GM12873 (cell line): ENCODE measurements at regions not wholly inside any gene's neighbourhood (a gene's known extent, or its start where the extent isn't known, plus 50 kb on each side); places are given as distances from the start of the nearest gene placed in this dataset.

Source experiments
- CTCF ChIP-seq: IDR thresholded peaks from 2 replicates; pipeline ENCODE4 v1.5.1; 2012; ENCODE audit warnings: low read depth, mild to moderate bottlenecking, moderate library complexity, low read length, control low read depth; ENCODE audit not compliant: insufficient read depth; ENCODE audit errors: missing control alignments

GRCh38 chr10:3325954-3326750, 153.6 kb upstream of the PITRM1 start:
- no peak for TF ChIP-seq CTCF

GRCh38 chr10:3324612-3325038, 152.0 kb upstream of the PITRM1 start:
- TF ChIP-seq CTCF, result no peak

GRCh38 chr10:3323865-3324498, 151.4 kb upstream of the PITRM1 start:
- TF ChIP-seq CTCF, result no peak

- no peak for TF ChIP-seq CTCF
These were observed 148.5 kb upstream of the PITRM1 start for GRCh38 chr10:3321123-3321522.

- TF ChIP-seq CTCF, result no peak
These were observed 147.2 kb upstream of the PITRM1 start for GRCh38 chr10:3319811-3320226.

GRCh38 chr10:3312403-3312940, 139.9 kb upstream of the PITRM1 start:
- TF ChIP-seq CTCF, result no peak

- no peak for TF ChIP-seq CTCF
These were observed 137.6 kb upstream of the PITRM1 start for GRCh38 chr10:3310016-3310784.
